ENCODE measurements at regions not wholly inside any gene's neighbourhood (a gene's known extent, or its start where the extent isn't known, plus 50 kb on each side); places are given as distances from the start of the nearest gene placed in this dataset.

DNA sequence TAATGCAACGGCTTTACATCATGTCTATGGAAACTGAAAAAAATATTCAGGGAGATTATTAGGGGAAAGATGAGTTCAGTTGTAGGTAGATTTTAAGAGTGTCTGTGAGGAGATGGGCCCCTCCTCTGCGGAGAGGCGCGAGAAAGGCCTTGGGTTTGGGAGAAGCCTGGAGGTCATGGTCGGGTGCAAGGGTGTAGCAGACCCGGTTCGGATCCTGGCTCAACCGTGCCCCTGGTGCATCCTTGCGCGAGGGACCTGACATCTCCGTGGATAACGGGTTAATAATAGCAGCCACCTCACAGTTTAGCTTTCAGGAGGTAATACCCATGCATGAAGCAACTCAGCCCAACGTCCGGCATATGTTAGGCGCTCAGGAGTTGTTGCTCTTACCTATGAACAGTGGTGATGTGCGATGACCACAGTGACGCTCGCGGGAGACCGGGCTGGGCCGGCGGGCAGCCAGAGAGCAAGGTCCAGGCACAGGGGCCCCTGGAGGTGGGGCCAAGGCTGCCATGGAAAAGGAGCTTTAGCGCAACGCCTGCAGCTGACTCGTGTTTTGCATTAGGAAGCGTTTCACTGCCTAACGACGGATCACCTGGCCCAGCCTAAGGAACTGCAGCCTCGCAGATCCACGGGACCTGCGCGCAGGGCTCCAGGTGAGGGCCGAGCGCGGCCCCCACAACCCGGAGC is 146.4 kb upstream of the ARID1B start:
- TF ChIP-seq, protein P1, sequence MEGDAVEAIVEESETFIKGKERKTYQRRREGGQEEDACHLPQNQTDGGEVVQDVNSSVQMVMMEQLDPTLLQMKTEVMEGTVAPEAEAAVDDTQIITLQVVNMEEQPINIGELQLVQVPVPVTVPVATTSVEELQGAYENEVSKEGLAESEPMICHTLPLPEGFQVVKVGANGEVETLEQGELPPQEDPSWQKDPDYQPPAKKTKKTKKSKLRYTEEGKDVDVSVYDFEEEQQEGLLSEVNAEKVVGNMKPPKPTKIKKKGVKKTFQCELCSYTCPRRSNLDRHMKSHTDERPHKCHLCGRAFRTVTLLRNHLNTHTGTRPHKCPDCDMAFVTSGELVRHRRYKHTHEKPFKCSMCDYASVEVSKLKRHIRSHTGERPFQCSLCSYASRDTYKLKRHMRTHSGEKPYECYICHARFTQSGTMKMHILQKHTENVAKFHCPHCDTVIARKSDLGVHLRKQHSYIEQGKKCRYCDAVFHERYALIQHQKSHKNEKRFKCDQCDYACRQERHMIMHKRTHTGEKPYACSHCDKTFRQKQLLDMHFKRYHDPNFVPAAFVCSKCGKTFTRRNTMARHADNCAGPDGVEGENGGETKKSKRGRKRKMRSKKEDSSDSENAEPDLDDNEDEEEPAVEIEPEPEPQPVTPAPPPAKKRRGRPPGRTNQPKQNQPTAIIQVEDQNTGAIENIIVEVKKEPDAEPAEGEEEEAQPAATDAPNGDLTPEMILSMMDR (IDR thresholded peaks at IDR 0.05; ENCODE audit: low read depth, low read length) = no peak
- TF ChIP-seq EZH2phosphoT487 (IDR thresholded peaks at IDR 0.05; ENCODE audit: low read depth) = no peak
